Epithelial cell of proximal tubule (primary cell): ENCODE measurements at regions not wholly inside any gene's neighbourhood (a gene's known extent, or its start where the extent isn't known, plus 50 kb on each side); places are given as distances from the start of the nearest gene placed in this dataset.

ENCODE experiments used
- DNase-seq: peaks from one replicate; pipeline ENCODE4 v3.0.0-alpha.2; 2011; ENCODE audit warnings: low read depth
- H3K4me3 ChIP-seq: 2 replicates; pipeline ENCODE4 v1.5.1; 2011; ENCODE audit warnings: low read depth, mild to moderate bottlenecking, low read length
- CTCF ChIP-seq: conservative IDR thresholded peaks from 2 replicates; pipeline ENCODE4 v1.5.1; 2012; ENCODE audit warnings: low read depth, mild to moderate bottlenecking, low read length

- no peak overlapping the region for H3K4me3 ChIP-seq
- no peak for TF ChIP-seq CTCF
- DNase-seq: no peak
Observed at GRCh38 chr2:239884875-239885274, 140.3 kb downstream of the NDUFA10 start.

- DNase-seq: no peak
- no peak for TF ChIP-seq CTCF
- no peak overlapping the region for H3K4me3 ChIP-seq
Observed at GRCh38 chr2:239884051-239884405, 141.1 kb downstream of the NDUFA10 start.

- no peak for TF ChIP-seq CTCF
- no peak overlapping the region for H3K4me3 ChIP-seq
- no peak for DNase-seq
Observed at GRCh38 chr2:239883326-239884050, 141.7 kb downstream of the NDUFA10 start.

GRCh38 chr2:239882781-239883180 is 142.4 kb downstream of the NDUFA10 start:
- no peak for TF ChIP-seq CTCF
- no peak for DNase-seq
- no peak overlapping the region for H3K4me3 ChIP-seq

- TF ChIP-seq CTCF: peak; percentile 52
- DNase-seq: no peak
- H3K4me3 ChIP-seq: no peak overlapping the region
Observed at GRCh38 chr2:239882331-239882732, 142.8 kb downstream of the NDUFA10 start.

- no peak overlapping the region for H3K4me3 ChIP-seq
- DNase-seq: no peak
- TF ChIP-seq CTCF: no peak
Observed at GRCh38 chr2:239881561-239882320, 143.4 kb downstream of the NDUFA10 start.

GRCh38 chr2:239881031-239881471 is 144.1 kb downstream of the NDUFA10 start:
- DNase-seq: no peak
- no peak for TF ChIP-seq CTCF
- H3K4me3 ChIP-seq: no peak overlapping the region
